ENCODE measurements at regions not wholly inside any gene's neighbourhood (a gene's known extent, or its start where the extent isn't known, plus 50 kb on each side); places are given as distances from the start of the nearest gene placed in this dataset.

DNA sequence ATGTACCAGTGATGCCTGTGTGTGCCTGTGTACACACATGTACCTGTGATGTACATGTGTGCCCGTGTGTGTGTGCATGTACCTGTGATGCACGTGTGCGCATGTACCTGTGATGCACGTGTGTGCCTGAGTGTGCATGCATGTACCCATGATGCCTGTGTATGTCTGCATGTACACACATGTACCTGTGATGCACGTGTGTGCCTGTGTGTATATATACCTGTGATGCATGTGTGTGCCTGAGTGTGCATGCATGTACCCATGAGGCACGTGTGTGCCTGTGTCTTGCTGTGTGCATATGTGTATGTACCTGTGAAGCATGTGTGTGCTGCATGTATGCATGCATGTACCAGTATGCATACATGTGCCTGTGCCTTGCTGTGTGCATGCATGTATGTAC lies 419.0 kb downstream of the IRX2 start:
- no peak for ATAC-seq
- Mint-ChIP-seq H3K27ac (no peak overlapping the region), H3K9me3 (peaks cover 4% of the 10 kb centered on the region), H3K4me1 (no peaks in the 10 kb centered on the region), H3K4me3 (no peak overlapping the region), H3K27me3 (peaks cover 2% of the 10 kb centered on the region), H3K36me3 (ENCODE audit: low read depth) (no peaks in the 10 kb centered on the region)
- no peak for DNase-seq

GRCh38 chr5:2330325-2331130 lies 420.9 kb downstream of the IRX2 start:
- ATAC-seq = no peak
- Mint-ChIP-seq H3K27me3 (no peaks in the 10 kb centered on the region), H3K36me3 (ENCODE audit: low read depth) (no peaks in the 10 kb centered on the region), H3K9me3 (peaks cover 4% of the 10 kb centered on the region), H3K4me1 (no peaks in the 10 kb centered on the region), H3K27ac (no peak overlapping the region), H3K4me3 (no peak overlapping the region)
- DNase-seq = no peak

GRCh38 chr5:2329741-2330140 lies 421.7 kb downstream of the IRX2 start:
- Mint-ChIP-seq H3K36me3 (ENCODE audit: low read depth) (no peaks in the 10 kb centered on the region), H3K27ac (no peak overlapping the region), H3K4me3 (no peak overlapping the region), H3K9me3 (peaks cover 4% of the 10 kb centered on the region), H3K27me3 (peaks cover 2% of the 10 kb centered on the region), H3K4me1 (no peaks in the 10 kb centered on the region)
- ATAC-seq = no peak
- DNase-seq = no peak

- Mint-ChIP-seq H3K36me3 (ENCODE audit: low read depth) (no peaks in the 10 kb centered on the region), H3K4me1 (no peaks in the 10 kb centered on the region), H3K9me3 (no peaks in the 10 kb centered on the region), H3K27me3 (peaks cover 5% of the 10 kb centered on the region), H3K4me3 (no peak overlapping the region), H3K27ac (no peak overlapping the region)
- DNase-seq (no peak), ATAC-seq (no peak)
Observed at GRCh38 chr5:2326601-2327000, 424.9 kb downstream of the IRX2 start.

- no peaks in the 10 kb centered on the region for H3K36me3 Mint-ChIP-seq (ENCODE audit: low read depth)
- H3K9me3 Mint-ChIP-seq = no peaks in the 10 kb centered on the region
- no peak for ATAC-seq
Observed at GRCh38 chr5:2324788-2325187, 426.7 kb downstream of the IRX2 start.

DNA sequence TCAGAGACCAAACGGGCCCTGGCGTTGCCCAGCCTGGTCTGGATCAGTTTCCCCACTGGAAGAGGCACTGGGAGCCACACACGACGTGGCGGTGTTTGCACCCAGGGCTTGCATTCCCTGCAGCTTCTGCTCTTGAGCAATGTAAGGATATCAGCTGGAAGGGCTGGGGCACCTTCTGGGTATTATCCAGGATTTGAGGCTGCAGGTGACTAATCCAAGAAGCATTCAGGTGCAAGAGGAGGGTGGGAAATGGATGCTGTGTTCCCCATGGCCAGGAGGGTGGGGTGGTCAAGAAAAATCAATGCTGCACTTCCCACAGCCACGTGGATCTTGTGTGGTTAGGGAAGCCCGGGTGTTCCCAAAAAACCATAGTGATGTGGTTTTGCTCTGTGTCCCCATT lies 430.9 kb downstream of the IRX2 start:
- Mint-ChIP-seq H3K27me3 (peaks cover 7% of the 10 kb centered on the region), H3K36me3 (ENCODE audit: low read depth) (no peaks in the 10 kb centered on the region), H3K4me1 (no peaks in the 10 kb centered on the region), H3K4me3 (no peak overlapping the region), H3K27ac (no peak overlapping the region), H3K9me3 (no peaks in the 10 kb centered on the region)
- ATAC-seq (no peak), DNase-seq (no peak)

More at GRCh38 chr5:2324788-2325187, 426.7 kb downstream of the IRX2 start:
- Mint-ChIP-seq H3K4me1 (no peaks in the 10 kb centered on the region), H3K4me3 (no peak overlapping the region), H3K27ac (no peak overlapping the region), H3K27me3 (peaks cover 7% of the 10 kb centered on the region)
- DNase-seq = no peak

- no peak for ATAC-seq
- Mint-ChIP-seq H3K27me3 (peaks cover 5% of the 10 kb centered on the region), H3K27ac (no peak overlapping the region), H3K36me3 (ENCODE audit: low read depth) (no peaks in the 10 kb centered on the region), H3K4me1 (no peaks in the 10 kb centered on the region), H3K4me3 (no peak overlapping the region), H3K9me3 (peaks cover 11% of the 10 kb centered on the region)
- DNase-seq = no peak
Observed at GRCh38 chr5:2317540-2317939, 433.9 kb downstream of the IRX2 start.

GRCh38 chr5:2311851-2312250 lies 429.1 kb upstream of the IRX4 start:
- no peak overlapping the region for H3K4me3 Mint-ChIP-seq
- DNase-seq (no peak), ATAC-seq (no peak)
- H3K36me3 Mint-ChIP-seq (ENCODE audit: low read depth) = no peaks in the 10 kb centered on the region
- H3K27me3 Mint-ChIP-seq = no peaks in the 10 kb centered on the region
- no peak overlapping the region for H3K27ac Mint-ChIP-seq
- no peaks in the 10 kb centered on the region for H3K4me1 Mint-ChIP-seq
- peaks cover 11% of the 10 kb centered on the region for H3K9me3 Mint-ChIP-seq

GRCh38 chr5:2310946-2311345 lies 428.2 kb upstream of the IRX4 start:
- no peaks in the 10 kb centered on the region for H3K36me3 Mint-ChIP-seq (ENCODE audit: low read depth)
- DNase-seq = no peak
- no peak overlapping the region for H3K27ac Mint-ChIP-seq
- ATAC-seq = no peak
- H3K4me1 Mint-ChIP-seq = no peaks in the 10 kb centered on the region
- H3K27me3 Mint-ChIP-seq = no peaks in the 10 kb centered on the region
- H3K4me3 Mint-ChIP-seq = no peak overlapping the region
- H3K9me3 Mint-ChIP-seq = peaks cover 11% of the 10 kb centered on the region

GRCh38 chr5:2307631-2308030 lies 424.9 kb upstream of the IRX4 start:
- Mint-ChIP-seq H3K4me3 (no peak overlapping the region), H3K4me1 (no peaks in the 10 kb centered on the region), H3K27me3 (no peaks in the 10 kb centered on the region), H3K9me3 (no peaks in the 10 kb centered on the region), H3K27ac (no peak overlapping the region), H3K36me3 (ENCODE audit: low read depth) (no peaks in the 10 kb centered on the region)
- no peak for DNase-seq
- no peak for ATAC-seq

- no peaks in the 10 kb centered on the region for H3K36me3 Mint-ChIP-seq (ENCODE audit: low read depth)
- H3K27me3 Mint-ChIP-seq = no peaks in the 10 kb centered on the region
- ATAC-seq = no peak
Observed at GRCh38 chr5:2306711-2307110, 424.0 kb upstream of the IRX4 start.

GRCh38 chr5:2303431-2304100 lies 420.8 kb upstream of the IRX4 start:
- H3K4me1 Mint-ChIP-seq = no peaks in the 10 kb centered on the region
- no peaks in the 10 kb centered on the region for H3K36me3 Mint-ChIP-seq (ENCODE audit: low read depth)
- ATAC-seq (no peak), DNase-seq (no peak)
- H3K27me3 Mint-ChIP-seq = no peaks in the 10 kb centered on the region
- no peak overlapping the region for H3K4me3 Mint-ChIP-seq
- no peaks in the 10 kb centered on the region for H3K9me3 Mint-ChIP-seq
- no peak overlapping the region for H3K27ac Mint-ChIP-seq

More at GRCh38 chr5:2306711-2307110, 424.0 kb upstream of the IRX4 start:
- no peak for DNase-seq
- Mint-ChIP-seq H3K4me1 (no peaks in the 10 kb centered on the region), H3K27ac (no peak overlapping the region), H3K4me3 (no peak overlapping the region), H3K9me3 (no peaks in the 10 kb centered on the region)

DNA sequence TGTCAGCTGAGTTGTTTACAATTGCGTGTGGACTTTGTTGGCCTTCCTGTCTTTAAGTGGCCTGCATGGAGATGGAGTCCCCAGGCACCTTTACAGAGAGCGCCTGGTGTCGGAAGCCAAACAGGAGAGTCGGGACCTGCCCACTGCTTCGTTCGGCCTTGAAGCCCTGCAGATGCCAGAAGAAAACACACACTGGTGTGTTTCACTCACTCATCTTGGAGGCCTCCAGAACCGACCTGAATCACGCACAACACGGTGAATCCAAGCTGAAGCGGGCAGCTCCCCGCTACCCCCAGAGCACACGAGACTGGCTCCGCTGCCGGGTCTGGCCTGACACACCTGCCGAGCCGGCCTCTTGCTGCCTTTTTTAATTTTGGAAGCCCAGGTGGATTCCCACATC lies 419.4 kb upstream of the IRX4 start:
- no peaks in the 10 kb centered on the region for H3K36me3 Mint-ChIP-seq (ENCODE audit: low read depth)
- H3K4me3 Mint-ChIP-seq = no peak overlapping the region
- DNase-seq (no peak), ATAC-seq (no peak)
- H3K27ac Mint-ChIP-seq = no peak overlapping the region
- no peaks in the 10 kb centered on the region for H3K9me3 Mint-ChIP-seq
- H3K4me1 Mint-ChIP-seq = no peaks in the 10 kb centered on the region
- H3K27me3 Mint-ChIP-seq = no peaks in the 10 kb centered on the region

DNA sequence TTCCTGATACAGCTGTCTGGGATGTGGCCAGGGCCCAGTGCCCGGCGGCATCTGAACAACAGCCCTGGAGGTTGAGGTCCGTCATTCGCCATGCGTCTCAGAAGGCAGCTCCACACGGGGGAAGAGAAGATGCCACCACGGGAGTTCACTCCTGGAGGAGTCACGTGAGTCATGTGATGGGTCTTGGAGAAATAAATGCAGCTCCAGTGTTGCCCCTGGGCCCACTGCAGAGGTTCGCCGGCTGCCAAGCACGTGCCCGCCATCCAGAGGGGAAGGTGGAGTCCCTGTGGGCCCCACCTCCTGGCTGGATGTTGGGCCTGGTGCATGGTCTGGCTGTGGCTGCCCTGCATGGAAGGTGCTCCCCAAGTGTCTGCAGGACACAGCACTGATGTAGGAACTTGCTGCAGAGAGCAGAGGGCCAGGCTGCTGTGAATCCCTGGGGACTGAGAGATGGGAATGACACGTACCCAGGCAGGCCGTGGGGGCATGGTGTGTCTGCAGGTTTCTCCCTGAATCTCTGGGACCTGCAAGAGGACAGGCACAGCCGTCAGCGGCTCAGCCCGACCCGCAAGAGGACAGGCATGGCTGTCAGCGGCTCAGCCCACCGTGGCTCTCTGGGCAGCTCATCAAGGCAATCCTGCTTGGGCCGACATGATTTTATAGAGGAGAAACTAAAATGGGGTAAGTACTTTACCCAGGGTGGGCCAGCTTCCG lies 418.3 kb upstream of the IRX4 start:
- DNase-seq (no peak), ATAC-seq (no peak)
- no peak overlapping the region for H3K27ac Mint-ChIP-seq
- no peak overlapping the region for H3K4me3 Mint-ChIP-seq
- no peaks in the 10 kb centered on the region for H3K9me3 Mint-ChIP-seq
- no peaks in the 10 kb centered on the region for H3K4me1 Mint-ChIP-seq
- H3K36me3 Mint-ChIP-seq (ENCODE audit: low read depth) = no peaks in the 10 kb centered on the region
- H3K27me3 Mint-ChIP-seq = no peaks in the 10 kb centered on the region

DNA sequence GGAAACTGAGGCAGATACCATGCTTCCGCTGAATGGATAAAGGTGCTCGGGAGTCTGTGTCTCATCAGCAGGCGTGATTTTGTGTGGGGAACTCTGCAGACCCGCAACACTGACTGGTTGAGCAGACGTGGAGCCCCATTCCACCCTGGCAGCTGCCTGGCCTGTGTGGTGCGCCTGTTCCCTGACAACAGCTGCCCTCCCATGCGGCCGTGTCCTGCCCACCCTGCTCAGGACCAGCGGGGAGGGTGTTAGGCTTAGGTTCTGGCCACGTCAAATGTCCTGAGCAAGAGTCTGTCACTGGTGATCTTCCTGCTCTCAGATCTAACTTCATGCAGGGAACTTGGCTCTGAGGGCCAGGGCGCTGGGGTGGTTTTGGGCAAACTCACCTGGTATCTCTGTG lies 417.7 kb upstream of the IRX4 start:
- Mint-ChIP-seq H3K9me3 (no peaks in the 10 kb centered on the region), H3K4me3 (no peak overlapping the region), H3K4me1 (no peaks in the 10 kb centered on the region), H3K27me3 (no peaks in the 10 kb centered on the region), H3K27ac (no peak overlapping the region), H3K36me3 (ENCODE audit: low read depth) (no peaks in the 10 kb centered on the region)
- no peak for ATAC-seq
- no peak for DNase-seq
